B cell (primary cell): ENCODE measurements at regions not wholly inside any gene's neighbourhood (a gene's known extent, or its start where the extent isn't known, plus 50 kb on each side); places are given as distances from the start of the nearest gene placed in this dataset.

Experiments
- ATAC-seq: fragments of 200-7000 bp; cut with Tn5 transposase; one replicate; pipeline ENCODE4 v1.10.0; 2021; ENCODE audit warnings: low read depth, mild to moderate bottlenecking, moderate number of reproducible peaks, moderate library complexity
- CTCF ChIA-PET: fragments of 350-600 bp; sonication (Branson Sonifier 250); formaldehyde crosslinking; loops from one replicate; lab custom pipeline; 2021; ENCODE audit warnings: antibody characterized with exemption, inconsistent platforms; lab: Charles Lee
- POLR2A ChIA-PET: fragments of 350-600 bp; sonication (Branson Sonifier 250); formaldehyde crosslinking; loops from one replicate; lab custom pipeline; 2021; ENCODE audit warnings: antibody characterized with exemption; lab: Charles Lee
- DNase-seq: peaks from one replicate; pipeline ENCODE4 v3.0.0; 2013
- H2AFZ ChIP-seq: 2 replicates; pipeline ENCODE4 v1.6.1; 2012; ENCODE audit warnings: mild to moderate bottlenecking, low read depth, low read length; ENCODE audit not compliant: insufficient read depth, poor library complexity, severe bottlenecking
- H3K27ac ChIP-seq, 2 donors: 1 replicate in 1 of 2; 2 replicates in 1 of 2; pipeline ENCODE4 v1.5.1; 2012 to 2013; ENCODE audit warnings: low read length in 2 of 2, mild to moderate bottlenecking in 2 of 2, moderate library complexity in 1 of 2
- H3K27me3 ChIP-seq, 4 experiments: fragments of 200-600 bp in 1 of 4; sonication (generic) in 1 of 4; replicated peaks in 1 of 4; 1 replicate in 2 of 4; 2 replicates in 2 of 4; pipeline versions ENCODE4 v1.6.1 to v1.7.0; 2013 to 2016; ENCODE audit warnings: low read length in 3 of 4, mild to moderate bottlenecking in 2 of 4, mixed read lengths in 1 of 4, moderate library complexity in 1 of 4; ENCODE audit not compliant: insufficient read depth in 4 of 4, control insufficient read depth in 3 of 4; ENCODE audit errors: control extremely low read depth in 1 of 4
- H3K36me3 ChIP-seq, 2 experiments: replicated peaks in 1 of 2; 1 replicate in 1 of 2; 2 replicates in 1 of 2; pipeline versions ENCODE4 v1.6.1 to v1.7.1; 2013; ENCODE audit warnings: low read length in 1 of 2; ENCODE audit not compliant: insufficient read depth in 2 of 2, control insufficient read depth in 1 of 2; ENCODE audit errors: control extremely low read depth in 1 of 2, extremely low read depth in 1 of 2
- H3K4me1 ChIP-seq, 2 donors: fragments of 200-600 bp in 1 of 2; sonication (generic) in 1 of 2; 1 replicate in 1 of 2; 2 replicates in 1 of 2; pipeline versions ENCODE4 v1.5.1 to v1.6.1; 2013 to 2017; ENCODE audit warnings: low read length in 2 of 2; ENCODE audit not compliant: control insufficient read depth in 2 of 2, insufficient read depth in 2 of 2
- H3K4me2 ChIP-seq: replicated peaks from 2 replicates; pipeline ENCODE3; 2012; ENCODE audit warnings: mild to moderate bottlenecking, low read depth, low read length; ENCODE audit not compliant: poor library complexity, severe bottlenecking
- H3K4me3 ChIP-seq, 5 experiments: fragments of 200-600 bp in 1 of 5; sonication (generic) in 1 of 5; 1 replicate in 3 of 5; 2 replicates in 2 of 5; pipeline versions ENCODE4 v1.5.1 to v1.7.0; 2011 to 2016; ENCODE audit warnings: low read length in 4 of 5, mild to moderate bottlenecking in 4 of 5, low read depth in 2 of 5, control low read depth in 1 of 5, moderate library complexity in 1 of 5; ENCODE audit not compliant: insufficient read depth in 1 of 5; ENCODE audit errors: control extremely low read depth in 1 of 5, extremely low read depth in 1 of 5
- H3K79me2 ChIP-seq: fragments of 200-600 bp; sonication (generic); one replicate; pipeline ENCODE4 v1.6.0; 2016; ENCODE audit warnings: low read length; ENCODE audit not compliant: control insufficient read depth, insufficient read depth
- H3K9ac ChIP-seq: fragments of 200-600 bp; sonication (generic); 2 replicates; pipeline ENCODE4 v1.6.1; 2017; ENCODE audit warnings: mild to moderate bottlenecking, low read length, moderate library complexity
- H3K9me3 ChIP-seq, 3 donors: one replicate each; pipeline versions ENCODE4 v1.6.1 to v1.7.1; 2013; ENCODE audit warnings: low read length in 2 of 3; ENCODE audit not compliant: control insufficient read depth in 2 of 3, insufficient read depth in 1 of 3; ENCODE audit errors: control extremely low read depth in 1 of 3
- H4K20me1 ChIP-seq: 2 replicates; pipeline ENCODE4 v1.6.0; 2012; ENCODE audit warnings: mild to moderate bottlenecking, low read length; ENCODE audit not compliant: insufficient read depth, control insufficient read depth, poor library complexity, severe bottlenecking
- H3K27ac Mint-ChIP-seq: one replicate; pipeline ENCODE4 v1.8.0; 2021; ENCODE audit warnings: mixed read lengths
- H3K27me3 Mint-ChIP-seq: one replicate; pipeline ENCODE4 v1.8.0; 2021; ENCODE audit warnings: mixed read lengths
- H3K4me1 Mint-ChIP-seq: one replicate; pipeline ENCODE4 v1.8.0; 2021; ENCODE audit warnings: mixed read lengths
- H3K4me3 Mint-ChIP-seq: one replicate; pipeline ENCODE4 v1.8.0; 2021; ENCODE audit warnings: mixed read lengths
- H3K9me3 Mint-ChIP-seq: one replicate; pipeline ENCODE4 v1.8.0; 2022; ENCODE audit warnings: mixed read lengths; ENCODE audit not compliant: insufficient read depth
- CTCF ChIP-seq: fragments of 200-600 bp; IDR thresholded peaks from one replicate; pipeline ENCODE4 v1.8.0; 2022; ENCODE audit warnings: antibody characterized with exemption, mild to moderate bottlenecking
- EZH2 ChIP-seq: IDR thresholded peaks from 2 replicates; pipeline ENCODE4 v1.6.1; 2012; ENCODE audit warnings: borderline replicate concordance, low read depth, mild to moderate bottlenecking, moderate library complexity, low read length; ENCODE audit not compliant: insufficient read depth, poor library complexity, severe bottlenecking
- WGBS: methylation state at CpG from one replicate; pipeline ENCODE4 v1.1.5; 2013; ENCODE audit warnings: missing lambda C conversion rate; ENCODE audit not compliant: insufficient coverage; 5-methylcytosine and 5-hydroxymethylcytosine counted together
- intact Hi-C: fragments of 100-400 bp; cut with micrococcal nuclease; formaldehyde crosslinking; loops from one replicate; pipeline ENCODE4 v1.10.0; 2022

- no peak overlapping the region for H3K4me3 Mint-ChIP-seq
- ATAC-seq: no peak
- POLR2A ChIA-PET: no interaction called here
Measured at GRCh38 chr1:88009916-88010315, 674.2 kb upstream of the PKN2 start.

GRCh38 chr1:88013485-88013884 is 670.6 kb upstream of the PKN2 start:
- no peaks in the 10 kb centered on the region for H3K9me3 ChIP-seq
- DNase-seq: no peak
- H3K4me2 ChIP-seq: no peak overlapping the region
- no peaks in the 10 kb centered on the region for H3K9me3 Mint-ChIP-seq
- no peak overlapping the region for H3K27ac Mint-ChIP-seq
- H3K79me2 ChIP-seq: no peaks in the 10 kb centered on the region
- no peaks in the 10 kb centered on the region for H3K4me1 ChIP-seq
- no peaks in the 10 kb centered on the region for H4K20me1 ChIP-seq
- no peak for ATAC-seq
- H3K4me3 Mint-ChIP-seq: no peak overlapping the region
- intact Hi-C loops: no loop called here
- no peak overlapping the region for H3K4me3 ChIP-seq
- no peak overlapping the region for H3K9ac ChIP-seq
- H3K36me3 ChIP-seq: no peaks in the 10 kb centered on the region
- ChIA-PET POLR2A (no interaction called here), CTCF (interaction anchor here (1.7 kb wide), 1 partner anchor 61 kb away, joined by 4 read pairs; no protein-coding TSS in a partner anchor)
- H3K4me1 Mint-ChIP-seq: no peaks in the 10 kb centered on the region
- peaks cover 0 to 4% (median 0%) of the 10 kb centered on the region in 4 experiments for H3K27me3 ChIP-seq
- no peak for TF ChIP-seq CTCF
- TF ChIP-seq EZH2: no peak
- H3K27me3 Mint-ChIP-seq: peaks cover 13% of the 10 kb centered on the region
- no peak overlapping the region for H2AFZ ChIP-seq
- no peak overlapping the region for H3K27ac ChIP-seq

More at GRCh38 chr1:88009916-88010315, 674.2 kb upstream of the PKN2 start:
- Mint-ChIP-seq H3K9me3 (no peaks in the 10 kb centered on the region), H3K27me3 (peaks cover 13% of the 10 kb centered on the region), H3K27ac (no peak overlapping the region), H3K4me1 (no peaks in the 10 kb centered on the region)
- Histone ChIP-seq H4K20me1 (no peaks in the 10 kb centered on the region), H3K79me2 (no peaks in the 10 kb centered on the region), H3K9ac (no peak overlapping the region), H3K36me3 (no peaks in the 10 kb centered on the region), H3K4me1 (no peaks in the 10 kb centered on the region), H3K27me3 (peaks cover 0 to 4% (median 0%) of the 10 kb centered on the region in 4 experiments), H3K27ac (no peak overlapping the region), H3K4me2 (no peak overlapping the region), H3K9me3 (no peaks in the 10 kb centered on the region), H2AFZ (no peak overlapping the region), H3K4me3 (no peak overlapping the region)
- WGBS: no CpG with 5 or more reads among the region's 1 CpG
- no peak for TF ChIP-seq EZH2
- TF ChIP-seq CTCF: no peak
- DNase-seq: no peak
- CTCF ChIA-PET: interaction anchor here (1.4 kb wide), 1 partner anchor 10 kb away, joined by 4 read pairs; no protein-coding TSS in a partner anchor
- intact Hi-C loops: no loop called here
